ENCODE measurements at regions not wholly inside any gene's neighbourhood (a gene's known extent, or its start where the extent isn't known, plus 50 kb on each side); places are given as distances from the start of the nearest gene placed in this dataset.

GRCh38 chr6:132140189-132140588, 189.0 kb upstream of the CCN2 start:
- TF ChIP-seq GLIS3 (CRISPR knock-in tag; IDR thresholded peaks at IDR 0.05) (no peak), CREB5 (CRISPR knock-in tag; IDR thresholded peaks at IDR 0.05; ENCODE audit: low read depth) (no peak), TOX (CRISPR knock-in tag; IDR thresholded peaks at IDR 0.05; ENCODE audit: borderline replicate concordance) (no peak), CSRNP3 (CRISPR knock-in tag; IDR thresholded peaks at IDR 0.05) (no peak), CSDC2 (CRISPR knock-in tag; IDR thresholded peaks at IDR 0.05) (no peak), SNAI2 (CRISPR knock-in tag; IDR thresholded peaks at IDR 0.05) (no peak), POU6F1 (CRISPR knock-in tag; IDR thresholded peaks at IDR 0.05; ENCODE audit: borderline replicate concordance, low read depth) (no peak), ZFP30 (CRISPR knock-in tag; IDR thresholded peaks at IDR 0.05) (no peak), ZFP3 (CRISPR knock-in tag; IDR thresholded peaks at IDR 0.05) (no peak), BACH2 (CRISPR knock-in tag; IDR thresholded peaks at IDR 0.05; ENCODE audit: borderline replicate concordance) (no peak), ZNF70 (CRISPR knock-in tag; IDR thresholded peaks at IDR 0.05) (no peak), ZC3H10 (CRISPR knock-in tag; IDR thresholded peaks at IDR 0.05) (no peak), ZNF8 (CRISPR knock-in tag; IDR thresholded peaks at IDR 0.05) (no peak)

All from SK-N-SH treated with all-trans-retinoic acid at 6 μM for 48 hours (cell line).